OCI-LY7 (cell line): ENCODE measurements at regions not wholly inside any gene's neighbourhood (a gene's known extent, or its start where the extent isn't known, plus 50 kb on each side); places are given as distances from the start of the nearest gene placed in this dataset.

Experiments used
- CTCF ChIP-seq: fragments of 200-600 bp; sonication (generic); conservative IDR thresholded peaks from 2 replicates; pipeline ENCODE4 v1.5.1; 2014; ENCODE audit warnings: mild to moderate bottlenecking, antibody characterized with exemption, low read length, moderate library complexity, mixed read lengths
- EZH2phosphoT487 ChIP-seq: fragments of 200-600 bp; sonication (generic); IDR thresholded peaks from 2 replicates; pipeline ENCODE4 v1.6.1; 2018; ENCODE audit warnings: low read depth, borderline replicate concordance, mild to moderate bottlenecking, mixed run types, antibody characterized with exemption, low read length, moderate library complexity, mixed read lengths

- TF ChIP-seq CTCF: no peak
- no peak for TF ChIP-seq EZH2phosphoT487
Measured at GRCh38 chr7:34567906-34568305, 90.1 kb upstream of the NPSR1 start.
